ENCODE measurements at regions not wholly inside any gene's neighbourhood (a gene's known extent, or its start where the extent isn't known, plus 50 kb on each side); places are given as distances from the start of the nearest gene placed in this dataset.

DNA sequence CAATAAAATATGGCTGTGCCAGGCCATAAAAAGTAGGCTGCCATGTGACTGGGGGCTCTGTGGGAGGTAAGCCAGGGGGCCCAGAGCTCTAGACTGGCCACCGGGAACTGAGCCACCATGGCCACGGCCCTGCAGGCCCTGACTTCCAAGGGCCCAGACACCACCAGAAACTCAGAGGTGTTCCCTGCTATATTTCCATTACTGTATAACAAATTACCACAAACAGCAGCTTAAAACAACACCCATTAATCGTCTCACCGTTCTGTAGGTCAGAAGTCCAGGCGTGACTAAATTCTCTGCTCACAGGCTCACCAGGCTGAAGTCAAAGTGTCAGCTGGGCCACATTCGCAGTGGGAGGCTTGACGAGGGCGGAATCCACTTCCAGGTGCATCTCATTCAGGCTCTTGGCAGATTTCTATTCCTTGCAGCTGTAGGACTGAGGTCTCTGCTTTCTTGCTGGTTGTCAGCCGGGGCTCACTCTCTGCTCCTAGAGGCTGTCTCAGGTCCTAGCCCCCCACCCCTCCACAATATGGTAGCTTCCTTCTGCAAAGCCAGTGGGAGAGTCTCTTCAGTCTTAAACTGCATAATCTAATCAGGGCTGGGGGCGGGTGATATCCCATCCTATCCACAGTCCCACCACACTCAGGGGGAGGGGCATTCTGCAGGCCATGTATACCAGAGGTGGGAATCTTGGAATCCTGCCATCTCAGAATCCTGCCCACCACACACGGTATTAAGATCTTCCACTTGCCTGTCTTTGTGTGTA is 125.4 kb downstream of the C5orf15 start:
- intact Hi-C loops (cut with DNase I) = no loop called here
- H3K4me1 ChIP-seq = peaks cover 0 to 4% (median 0%) of the 10 kb centered on the region in 4 donors
- 66% methylated on average over 7 of the region's 11 CpGs for WGBS (ENCODE audit: insufficient coverage, low coverage, low lambda C conversion rate, missing lambda C conversion rate)
- DNase-seq = no peak
- H3K36me3 ChIP-seq = no peaks in the 10 kb centered on the region
- H3K9me3 ChIP-seq = no peaks in the 10 kb centered on the region
- H3K27me3 ChIP-seq = no peaks in the 10 kb centered on the region
- H3K4me3 ChIP-seq = no peak overlapping the region
- no peak for TF ChIP-seq POLR2A (IDR thresholded peaks at IDR 0.05)
- TF ChIP-seq, protein P1, sequence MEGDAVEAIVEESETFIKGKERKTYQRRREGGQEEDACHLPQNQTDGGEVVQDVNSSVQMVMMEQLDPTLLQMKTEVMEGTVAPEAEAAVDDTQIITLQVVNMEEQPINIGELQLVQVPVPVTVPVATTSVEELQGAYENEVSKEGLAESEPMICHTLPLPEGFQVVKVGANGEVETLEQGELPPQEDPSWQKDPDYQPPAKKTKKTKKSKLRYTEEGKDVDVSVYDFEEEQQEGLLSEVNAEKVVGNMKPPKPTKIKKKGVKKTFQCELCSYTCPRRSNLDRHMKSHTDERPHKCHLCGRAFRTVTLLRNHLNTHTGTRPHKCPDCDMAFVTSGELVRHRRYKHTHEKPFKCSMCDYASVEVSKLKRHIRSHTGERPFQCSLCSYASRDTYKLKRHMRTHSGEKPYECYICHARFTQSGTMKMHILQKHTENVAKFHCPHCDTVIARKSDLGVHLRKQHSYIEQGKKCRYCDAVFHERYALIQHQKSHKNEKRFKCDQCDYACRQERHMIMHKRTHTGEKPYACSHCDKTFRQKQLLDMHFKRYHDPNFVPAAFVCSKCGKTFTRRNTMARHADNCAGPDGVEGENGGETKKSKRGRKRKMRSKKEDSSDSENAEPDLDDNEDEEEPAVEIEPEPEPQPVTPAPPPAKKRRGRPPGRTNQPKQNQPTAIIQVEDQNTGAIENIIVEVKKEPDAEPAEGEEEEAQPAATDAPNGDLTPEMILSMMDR (IDR thresholded peaks at IDR 0.05) = no peak
- ATAC-seq = no peak
- H3K27ac ChIP-seq = no peak overlapping the region

DNA sequence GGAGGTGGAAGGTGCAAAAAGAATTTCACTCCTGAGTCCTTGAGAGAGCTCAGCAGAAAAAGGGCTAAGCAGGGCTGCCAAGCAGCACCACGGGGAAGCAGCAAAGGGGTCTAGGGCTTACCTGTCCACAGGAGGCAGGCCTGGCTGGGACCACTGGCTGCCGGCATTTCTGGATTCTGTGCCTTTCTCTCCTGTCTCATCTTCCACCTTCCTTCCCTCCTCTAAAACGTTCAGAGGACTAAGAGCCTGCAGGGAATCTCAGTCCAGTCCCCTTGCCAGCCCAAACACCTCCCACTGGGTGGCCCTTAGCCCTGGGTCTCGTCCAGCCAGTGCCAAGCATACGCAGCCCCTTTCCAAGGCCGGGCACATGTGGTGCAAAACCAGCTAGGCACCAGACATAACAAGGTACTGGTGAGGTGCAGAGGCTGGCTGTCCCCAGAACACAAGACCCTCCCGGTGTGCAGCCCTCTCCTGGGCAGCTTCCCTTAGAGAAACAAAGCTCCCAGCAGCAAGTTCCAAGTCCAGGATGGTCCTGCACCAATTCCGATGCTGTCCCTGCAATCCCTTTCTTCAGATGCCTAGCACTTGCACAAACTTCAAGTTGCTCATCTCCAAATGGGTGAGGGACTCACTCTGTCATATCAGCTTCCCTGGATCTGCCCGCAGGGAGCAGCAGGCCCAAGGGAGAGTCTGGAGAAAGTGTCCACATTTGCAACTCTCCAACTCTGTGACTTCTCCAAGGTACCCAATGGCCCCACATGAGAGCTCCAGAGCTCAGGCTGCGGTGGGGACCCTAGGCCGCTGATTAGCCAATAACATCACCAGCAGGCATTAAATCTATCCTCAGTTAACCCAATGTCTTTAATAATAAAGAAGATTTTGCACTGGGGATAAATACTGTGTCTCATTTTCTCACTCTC is 126.3 kb downstream of the C5orf15 start:
- Histone ChIP-seq H3K9me3 (no peaks in the 10 kb centered on the region), H3K4me3 (no peak overlapping the region), H3K4me1 (peaks cover 0 to 4% (median 0%) of the 10 kb centered on the region in 4 donors), H3K27me3 (no peaks in the 10 kb centered on the region), H3K36me3 (no peaks in the 10 kb centered on the region), H3K27ac (no peak overlapping the region)
- DNase-seq (no peak), ATAC-seq (no peak)
- WGBS (ENCODE audit: insufficient coverage, low coverage, low lambda C conversion rate, missing lambda C conversion rate) = 51% methylated on average over 5 of the region's 11 CpGs
- no peak for TF ChIP-seq POLR2A (IDR thresholded peaks at IDR 0.05)
- TF ChIP-seq, protein P1 (IDR thresholded peaks at IDR 0.05) = no peak
- intact Hi-C loops (cut with DNase I) = no loop called here

DNA sequence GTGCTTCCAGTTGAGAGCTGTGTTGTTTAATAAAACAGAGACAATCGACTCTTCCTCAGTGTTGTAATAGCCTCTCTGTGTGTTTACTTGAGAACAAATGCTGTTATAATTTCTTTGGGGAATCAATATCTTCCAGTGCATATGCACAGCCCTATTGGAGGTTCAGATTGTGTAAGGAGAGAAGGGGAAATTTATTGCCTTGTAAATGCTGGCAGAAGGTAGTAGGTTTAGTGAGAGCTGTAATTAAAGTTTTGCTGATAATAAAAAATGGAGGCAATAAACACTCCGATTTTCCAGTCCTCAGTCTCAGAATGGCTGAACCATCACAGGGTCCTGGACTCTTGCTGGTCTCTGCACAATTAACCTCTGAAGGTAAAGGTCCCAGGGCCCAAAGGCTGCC is 128.3 kb downstream of the C5orf15 start:
- TF ChIP-seq, protein P1 (IDR thresholded peaks at IDR 0.05) = no peak
- no peak for TF ChIP-seq POLR2A (IDR thresholded peaks at IDR 0.05)
- WGBS (ENCODE audit: insufficient coverage, low coverage, low lambda C conversion rate, missing lambda C conversion rate) = 21% methylated on average over 1 of the region's 2 CpGs
- ATAC-seq = peak in 1 of 4 donors; percentile 61
- H3K4me3 ChIP-seq = no peak overlapping the region
- intact Hi-C loops (cut with DNase I) = no loop called here
- no peaks in the 10 kb centered on the region for H3K36me3 ChIP-seq
- DNase-seq = no peak
- H3K27ac ChIP-seq = no peak overlapping the region
- peaks cover 0 to 4% (median 0%) of the 10 kb centered on the region in 4 donors for H3K4me1 ChIP-seq
- H3K27me3 ChIP-seq = no peaks in the 10 kb centered on the region
- H3K9me3 ChIP-seq = no peaks in the 10 kb centered on the region

DNA sequence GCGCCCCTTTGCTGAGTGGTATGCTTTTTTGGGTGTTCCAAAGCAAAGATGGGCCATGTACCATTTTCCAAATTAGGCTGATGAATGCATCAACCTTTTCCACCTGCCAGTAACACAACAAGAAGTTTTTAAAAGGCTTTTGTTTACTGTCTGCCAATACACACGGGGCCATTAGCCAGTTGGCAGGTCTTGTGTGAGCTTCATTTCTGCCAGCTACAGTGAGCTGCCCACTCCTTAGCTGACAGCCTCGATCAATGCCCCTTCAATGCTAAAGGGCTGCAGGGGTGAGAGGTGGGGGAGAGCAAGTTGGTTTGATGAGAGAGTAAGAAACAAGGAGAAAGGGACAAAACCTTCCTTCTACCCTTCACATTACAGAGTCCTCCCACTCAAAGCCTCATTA is 128.7 kb downstream of the C5orf15 start:
- no peak for DNase-seq
- H3K27me3 ChIP-seq = no peaks in the 10 kb centered on the region
- intact Hi-C loops (cut with DNase I) = no loop called here
- no peaks in the 10 kb centered on the region for H3K9me3 ChIP-seq
- no peak overlapping the region for H3K27ac ChIP-seq
- ATAC-seq = peak in 2 of 4 donors; percentile 63 to 79
- WGBS (ENCODE audit: insufficient coverage, low coverage, low lambda C conversion rate, missing lambda C conversion rate) = 16% methylated on average over 3 of the region's 3 CpGs
- H3K4me1 ChIP-seq = peaks cover 0 to 4% (median 0%) of the 10 kb centered on the region in 4 donors
- no peak overlapping the region for H3K4me3 ChIP-seq
- H3K36me3 ChIP-seq = no peaks in the 10 kb centered on the region
- no peak for TF ChIP-seq POLR2A (IDR thresholded peaks at IDR 0.05)
- TF ChIP-seq, protein P1 (IDR thresholded peaks at IDR 0.05) = no peak

Data from right lobe of liver (tissue), 6 donors.